Trophoblast cell (in vitro differentiated cells and primary cell): ENCODE measurements at regions not wholly inside any gene's neighbourhood (a gene's known extent, or its start where the extent isn't known, plus 50 kb on each side); places are given as distances from the start of the nearest gene placed in this dataset.

ENCODE experiments used
- DNase-seq, 2 donors: peaks; one replicate each; pipeline ENCODE4 v3.0.0-alpha.2; 2016
- H2AFZ ChIP-seq: 2 replicates; pipeline ENCODE4 v1.6.1; 2013; ENCODE audit warnings: low read length, moderate library complexity, mild to moderate bottlenecking; ENCODE audit not compliant: insufficient read depth, poor library complexity
- H2AK5ac ChIP-seq: 2 replicates; pipeline ENCODE4 v1.6.1; 2013; ENCODE audit warnings: mild to moderate bottlenecking, low read length
- H2BK120ac ChIP-seq: 2 replicates; pipeline ENCODE4 v1.6.1; 2013; ENCODE audit warnings: low read length, mild to moderate bottlenecking, moderate library complexity; ENCODE audit not compliant: insufficient read depth, poor library complexity
- H2BK12ac ChIP-seq: 2 replicates; pipeline ENCODE4 v1.6.1; 2013; ENCODE audit warnings: mild to moderate bottlenecking, low read length, moderate library complexity
- H2BK5ac ChIP-seq: 2 replicates; pipeline ENCODE4 v1.6.1; 2013; ENCODE audit warnings: low read length, low read depth, moderate library complexity, mild to moderate bottlenecking; ENCODE audit not compliant: poor library complexity
- H3K14ac ChIP-seq: 2 replicates; pipeline ENCODE4 v1.6.1; 2013; ENCODE audit warnings: mild to moderate bottlenecking, low read length
- H3K18ac ChIP-seq: 2 replicates; pipeline ENCODE4 v1.6.1; 2013; ENCODE audit warnings: mild to moderate bottlenecking, low read length
- H3K23ac ChIP-seq: 2 replicates; pipeline ENCODE4 v1.6.1; 2013; ENCODE audit warnings: low read length
- H3K27ac ChIP-seq: 2 replicates; pipeline ENCODE4 v1.5.1; 2013; ENCODE audit warnings: low read depth, mild to moderate bottlenecking, inconsistent platforms, low read length, moderate library complexity
- H3K27me3 ChIP-seq: 2 replicates; pipeline ENCODE4 v1.6.1; 2013; ENCODE audit warnings: inconsistent platforms, mild to moderate bottlenecking, low read length, moderate library complexity; ENCODE audit not compliant: insufficient read depth
- H3K36me3 ChIP-seq, 2 experiments: 1 replicate in 1 of 2; 2 replicates in 1 of 2; pipeline ENCODE4 v1.6.1; 2013; ENCODE audit warnings: low read length in 2 of 2, mild to moderate bottlenecking in 2 of 2, moderate library complexity in 1 of 2; ENCODE audit not compliant: insufficient read depth in 2 of 2, control insufficient read depth in 1 of 2
- H3K4ac ChIP-seq: 2 replicates; pipeline ENCODE4 v1.6.1; 2013; ENCODE audit warnings: low read depth, mild to moderate bottlenecking, low read length, moderate library complexity
- H3K4me1 ChIP-seq, 2 experiments: 1 replicate in 1 of 2; 2 replicates in 1 of 2; pipeline ENCODE4 v1.6.1; 2013; ENCODE audit warnings: low read length in 2 of 2, mild to moderate bottlenecking in 2 of 2, moderate library complexity in 1 of 2; ENCODE audit not compliant: insufficient read depth in 2 of 2, control insufficient read depth in 1 of 2
- H3K4me2 ChIP-seq: 2 replicates; pipeline ENCODE4 v1.6.1; 2013; ENCODE audit warnings: inconsistent platforms, mild to moderate bottlenecking, low read length, moderate library complexity
- H3K4me3 ChIP-seq: 2 replicates; pipeline ENCODE4 v1.5.1; 2013; ENCODE audit warnings: mild to moderate bottlenecking, low read depth, low read length, inconsistent platforms
- H3K79me1 ChIP-seq: one replicate; pipeline ENCODE4 v1.6.1; 2013; ENCODE audit warnings: low read length
- H3K79me2 ChIP-seq: 2 replicates; pipeline ENCODE4 v1.6.1; 2013; ENCODE audit warnings: low read length, mild to moderate bottlenecking; ENCODE audit not compliant: control insufficient read depth, insufficient read depth, poor library complexity
- H3K9ac ChIP-seq: 2 replicates; pipeline ENCODE4 v1.6.1; 2013; ENCODE audit warnings: mild to moderate bottlenecking, low read length
- H3K9me3 ChIP-seq: 2 replicates; pipeline ENCODE4 v1.6.1; 2013; ENCODE audit warnings: low read depth, mild to moderate bottlenecking, control low read depth, inconsistent platforms, low read length; ENCODE audit not compliant: insufficient read depth
- H4K12ac ChIP-seq: 2 replicates; pipeline ENCODE4 v1.6.1; 2013; ENCODE audit warnings: low read depth, mild to moderate bottlenecking, low read length, moderate library complexity
- H4K8ac ChIP-seq: 2 replicates; pipeline ENCODE4 v1.6.1; 2013; ENCODE audit warnings: low read depth, mild to moderate bottlenecking, low read length, moderate library complexity
- H4K91ac ChIP-seq: one replicate; pipeline ENCODE4 v1.6.1; 2013; ENCODE audit warnings: low read depth, mild to moderate bottlenecking, low read length, moderate library complexity
- whole genome bisulfite sequencing: extraction: QIAGEN DNeasy Blood & Tissue Kit; methylation state at CpG from one replicate; pipeline ENCODE4 v1.1.7; 2013; ENCODE audit warnings: missing lambda C conversion rate; ENCODE audit not compliant: insufficient read length, insufficient coverage; ENCODE audit errors: extremely low coverage; 5-methylcytosine and 5-hydroxymethylcytosine counted together

GRCh38 chr4:12242354-12242753, 813.7 kb upstream of the HS3ST1 start:
- no CpG with 5 or more reads among the region's 2 CpGs for WGBS
- no peak overlapping the region for H3K14ac ChIP-seq

GRCh38 chr4:12239897-12240636, 811.4 kb upstream of the HS3ST1 start:
- no peak overlapping the region for H3K4ac ChIP-seq
- no peak overlapping the region for H3K18ac ChIP-seq
- no peak overlapping the region for H3K4me2 ChIP-seq
- H3K79me2 ChIP-seq, result no peaks in the 10 kb centered on the region
- no peak overlapping the region for H3K23ac ChIP-seq
- no peak overlapping the region for H3K27ac ChIP-seq
- no peak overlapping the region for H2AFZ ChIP-seq
- no peak for DNase-seq
- H3K14ac ChIP-seq, result no peak overlapping the region
- H4K91ac ChIP-seq, result no peak overlapping the region
- H2BK12ac ChIP-seq, result no peak overlapping the region
- H3K36me3 ChIP-seq, result no peaks in the 10 kb centered on the region
- H2BK5ac ChIP-seq, result no peak overlapping the region
- H4K12ac ChIP-seq, result no peak overlapping the region
- H3K9me3 ChIP-seq, result no peaks in the 10 kb centered on the region
- H3K9ac ChIP-seq, result no peak overlapping the region
- H4K8ac ChIP-seq, result no peak overlapping the region
- H3K27me3 ChIP-seq, result no peaks in the 10 kb centered on the region
- WGBS, result no CpG with 5 or more reads among the region's 3 CpGs
- H3K4me1 ChIP-seq, result no peaks in the 10 kb centered on the region
- H3K79me1 ChIP-seq, result no peaks in the 10 kb centered on the region
- H2AK5ac ChIP-seq, result no peak overlapping the region
- H3K4me3 ChIP-seq, result no peak overlapping the region
- no peak overlapping the region for H2BK120ac ChIP-seq

More at GRCh38 chr4:12242354-12242753, 813.7 kb upstream of the HS3ST1 start:
- H2BK120ac ChIP-seq, result no peak overlapping the region
- H3K4me1 ChIP-seq, result no peaks in the 10 kb centered on the region
- H2BK5ac ChIP-seq, result no peak overlapping the region
- no peak overlapping the region for H3K27ac ChIP-seq
- H4K8ac ChIP-seq, result no peak overlapping the region
- H3K36me3 ChIP-seq, result no peaks in the 10 kb centered on the region
- H3K9ac ChIP-seq, result no peak overlapping the region
- H3K18ac ChIP-seq, result no peak overlapping the region
- no peak overlapping the region for H3K23ac ChIP-seq
- no peak overlapping the region for H3K4ac ChIP-seq
- no peak overlapping the region for H2AK5ac ChIP-seq
- no peak overlapping the region for H4K91ac ChIP-seq
- no peaks in the 10 kb centered on the region for H3K27me3 ChIP-seq
- H3K4me3 ChIP-seq, result no peak overlapping the region
- no peaks in the 10 kb centered on the region for H3K9me3 ChIP-seq
- H3K4me2 ChIP-seq, result no peak overlapping the region
- H3K79me2 ChIP-seq, result no peaks in the 10 kb centered on the region
- no peak overlapping the region for H2AFZ ChIP-seq
- no peaks in the 10 kb centered on the region for H3K79me1 ChIP-seq
- no peak for DNase-seq
- no peak overlapping the region for H2BK12ac ChIP-seq
- H4K12ac ChIP-seq, result no peak overlapping the region

DNA sequence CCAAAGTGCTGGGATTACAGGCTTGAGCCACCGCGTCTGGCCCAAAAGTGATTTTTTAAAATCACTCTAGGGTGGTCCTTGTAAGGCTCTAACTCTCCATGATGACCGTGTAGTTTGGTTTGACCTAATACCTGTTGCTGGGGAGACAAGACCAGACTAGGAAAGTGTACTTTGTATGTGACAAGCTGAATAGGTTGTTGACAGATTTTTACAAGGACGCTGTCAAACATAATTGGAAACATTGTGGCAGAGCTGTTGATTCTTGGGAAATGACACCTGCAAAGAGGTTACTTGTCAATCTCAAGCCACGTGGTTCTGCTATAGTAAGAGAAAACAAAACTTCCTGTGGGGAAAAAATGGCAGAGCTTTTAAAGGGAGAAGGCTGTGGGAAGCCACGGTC, 802.4 kb upstream of the HS3ST1 start:
- Histone ChIP-seq H3K27me3 (no peaks in the 10 kb centered on the region), H3K4me2 (no peak overlapping the region), H3K36me3 (no peaks in the 10 kb centered on the region), H3K14ac (no peak overlapping the region), H2BK120ac (no peak overlapping the region), H2AFZ (no peak overlapping the region), H4K8ac (no peak overlapping the region), H3K9ac (no peak overlapping the region), H3K79me1 (no peaks in the 10 kb centered on the region), H3K27ac (no peak overlapping the region), H4K12ac (no peak overlapping the region), H3K4ac (no peak overlapping the region), H2BK12ac (no peak overlapping the region), H2BK5ac (no peak overlapping the region), H3K4me3 (no peak overlapping the region), H4K91ac (no peak overlapping the region), H2AK5ac (no peak overlapping the region), H3K4me1 (no peaks in the 10 kb centered on the region), H3K18ac (no peak overlapping the region), H3K9me3 (no peaks in the 10 kb centered on the region), H3K79me2 (no peaks in the 10 kb centered on the region), H3K23ac (no peak overlapping the region)
- no peak for DNase-seq
- WGBS, result no CpG with 5 or more reads among the region's 6 CpGs

DNA sequence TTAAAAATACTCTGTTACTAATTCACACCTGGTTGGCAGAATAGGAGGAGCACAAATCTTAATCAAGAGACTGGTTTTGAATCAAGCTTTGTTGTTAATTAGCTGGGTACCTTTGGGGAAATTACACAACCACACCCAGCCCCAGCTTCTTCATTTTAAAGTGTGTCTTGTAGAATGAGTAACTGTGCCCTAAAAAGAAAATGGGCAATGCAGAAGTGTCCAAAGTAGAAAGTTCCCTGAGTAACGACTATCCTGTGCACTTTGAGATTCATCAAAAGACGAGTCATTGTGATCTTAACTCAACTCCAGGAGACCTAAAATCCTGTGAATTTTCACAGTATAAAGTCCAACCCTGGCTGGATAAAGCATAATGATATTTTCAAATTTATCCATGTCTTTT, 792.3 kb upstream of the HS3ST1 start:
- Histone ChIP-seq H2AK5ac (no peak overlapping the region), H3K9ac (no peak overlapping the region), H3K4ac (no peak overlapping the region), H3K79me1 (no peaks in the 10 kb centered on the region), H4K91ac (no peak overlapping the region), H4K12ac (no peak overlapping the region), H3K14ac (no peak overlapping the region), H3K36me3 (no peaks in the 10 kb centered on the region), H2BK5ac (no peak overlapping the region), H2BK120ac (no peak overlapping the region), H3K23ac (no peak overlapping the region), H2BK12ac (no peak overlapping the region), H3K27me3 (no peaks in the 10 kb centered on the region), H3K18ac (no peak overlapping the region), H4K8ac (no peak overlapping the region), H3K9me3 (no peaks in the 10 kb centered on the region), H2AFZ (no peak overlapping the region), H3K4me3 (no peak overlapping the region), H3K27ac (no peak overlapping the region), H3K79me2 (no peaks in the 10 kb centered on the region), H3K4me1 (no peaks in the 10 kb centered on the region), H3K4me2 (no peak overlapping the region)
- no peak for DNase-seq
- WGBS, result no CpG with 5 or more reads among the region's 2 CpGs
